Mesenchymal stem cell (in vitro differentiated cells and primary cell): ENCODE measurements at regions not wholly inside any gene's neighbourhood (a gene's known extent, or its start where the extent isn't known, plus 50 kb on each side); places are given as distances from the start of the nearest gene placed in this dataset.

ENCODE experiments used
- DNase-seq: peaks from one replicate; pipeline ENCODE4 v3.0.0-alpha.2; 2013
- H2AFZ ChIP-seq: one replicate; pipeline ENCODE4 v1.6.1; 2013; ENCODE audit warnings: low read depth, mild to moderate bottlenecking, control low read depth, inconsistent platforms, low read length, moderate library complexity
- H2AK5ac ChIP-seq: 2 replicates; pipeline ENCODE4 v1.6.1; 2013; ENCODE audit warnings: low read length, moderate library complexity, mild to moderate bottlenecking, inconsistent platforms; ENCODE audit not compliant: severe bottlenecking
- H2BK120ac ChIP-seq: one replicate; pipeline ENCODE4 v1.6.1; 2013; ENCODE audit warnings: low read depth, mild to moderate bottlenecking, inconsistent platforms, low read length, moderate library complexity
- H2BK12ac ChIP-seq, 2 experiments: one replicate each; pipeline ENCODE4 v1.6.1; 2013; ENCODE audit warnings: inconsistent platforms in 2 of 2, low read length in 2 of 2, mild to moderate bottlenecking in 2 of 2, moderate library complexity in 2 of 2, control low read depth in 1 of 2
- H2BK15ac ChIP-seq: one replicate; pipeline ENCODE4 v1.6.1; 2013; ENCODE audit warnings: mild to moderate bottlenecking, low read depth, inconsistent platforms; ENCODE audit not compliant: poor library complexity, severe bottlenecking
- H2BK5ac ChIP-seq: 2 replicates; pipeline ENCODE4 v1.6.1; 2013; ENCODE audit warnings: low read depth, mild to moderate bottlenecking, low read length, control low read depth, inconsistent platforms; ENCODE audit not compliant: poor library complexity, severe bottlenecking
- H3K14ac ChIP-seq, 2 experiments: one replicate each; pipeline ENCODE4 v1.6.1; 2013; ENCODE audit warnings: inconsistent platforms in 2 of 2, low read length in 2 of 2, control low read depth in 1 of 2, mild to moderate bottlenecking in 1 of 2, moderate library complexity in 1 of 2
- H3K18ac ChIP-seq, 2 experiments: one replicate each; pipeline ENCODE4 v1.6.1; 2013; ENCODE audit warnings: inconsistent platforms in 2 of 2, low read length in 2 of 2, control low read depth in 1 of 2, low read depth in 1 of 2, mild to moderate bottlenecking in 1 of 2
- H3K23ac ChIP-seq, 2 experiments: one replicate each; pipeline ENCODE4 v1.6.1; 2013; ENCODE audit warnings: inconsistent platforms in 2 of 2, low read length in 2 of 2, mild to moderate bottlenecking in 2 of 2, moderate library complexity in 2 of 2, control low read depth in 1 of 2
- H3K27ac ChIP-seq: 2 replicates; pipeline ENCODE4 v1.5.1; 2013; ENCODE audit warnings: mild to moderate bottlenecking, moderate library complexity, low read length, control low read depth, inconsistent platforms; ENCODE audit not compliant: poor library complexity, severe bottlenecking
- H3K27me3 ChIP-seq, 2 experiments: 2 replicates each; pipeline versions ENCODE4 v1.6.1 to v1.7.0; 2013; ENCODE audit warnings: low read length in 2 of 2, mild to moderate bottlenecking in 2 of 2, moderate library complexity in 2 of 2, control low read depth in 1 of 2, inconsistent platforms in 1 of 2; ENCODE audit not compliant: control insufficient read depth in 1 of 2, insufficient read depth in 1 of 2
- H3K36me3 ChIP-seq, 2 experiments: 2 replicates each; pipeline versions ENCODE4 v1.6.1 to v1.7.0; 2013; ENCODE audit warnings: low read length in 2 of 2, control low read depth in 1 of 2, inconsistent platforms in 1 of 2, low read depth in 1 of 2, mild to moderate bottlenecking in 1 of 2; ENCODE audit not compliant: insufficient read depth in 2 of 2, control insufficient read depth in 1 of 2
- H3K4ac ChIP-seq, 2 experiments: one replicate each; pipeline ENCODE4 v1.6.1; 2013; ENCODE audit warnings: inconsistent platforms in 2 of 2, low read length in 2 of 2, mild to moderate bottlenecking in 2 of 2, moderate library complexity in 2 of 2, control low read depth in 1 of 2, low read depth in 1 of 2
- H3K4me1 ChIP-seq: 2 replicates; pipeline ENCODE4 v1.6.1; 2013; ENCODE audit warnings: low read depth, low read length, control low read depth; ENCODE audit not compliant: control insufficient read depth, insufficient read depth
- H3K4me2 ChIP-seq: 2 replicates; pipeline ENCODE4 v1.6.1; 2013; ENCODE audit warnings: low read length, mild to moderate bottlenecking, inconsistent platforms; ENCODE audit not compliant: poor library complexity, severe bottlenecking
- H3K4me3 ChIP-seq, 2 experiments: 2 replicates each; pipeline versions ENCODE4 v1.5.1 to v1.7.0; 2013; ENCODE audit warnings: low read length in 2 of 2, mild to moderate bottlenecking in 2 of 2, control low read depth in 1 of 2, low read depth in 1 of 2; ENCODE audit not compliant: insufficient read depth in 1 of 2
- H3K79me1 ChIP-seq: replicated peaks from 2 replicates; pipeline ENCODE4 v1.6.1; 2013; ENCODE audit warnings: mild to moderate bottlenecking, control low read depth, low read length, inconsistent platforms; ENCODE audit not compliant: poor library complexity, severe bottlenecking
- H3K9ac ChIP-seq: 2 replicates; pipeline ENCODE4 v1.7.0; 2013; ENCODE audit warnings: mild to moderate bottlenecking, low read length, moderate library complexity
- H3K9me3 ChIP-seq: 2 replicates; pipeline ENCODE4 v1.7.0; 2013; ENCODE audit warnings: mild to moderate bottlenecking, low read length; ENCODE audit not compliant: control insufficient read depth
- H4K8ac ChIP-seq: one replicate; pipeline ENCODE4 v1.6.1; 2013; ENCODE audit warnings: inconsistent platforms, mild to moderate bottlenecking, low read length, moderate library complexity
- H4K91ac ChIP-seq: one replicate; pipeline ENCODE4 v1.6.1; 2013; ENCODE audit warnings: mild to moderate bottlenecking, low read length, inconsistent platforms
- WGBS: methylation state at CpG from one replicate; pipeline ENCODE4 v1.1.7; 2013; ENCODE audit warnings: mixed read lengths; 5-methylcytosine and 5-hydroxymethylcytosine counted together

DNA sequence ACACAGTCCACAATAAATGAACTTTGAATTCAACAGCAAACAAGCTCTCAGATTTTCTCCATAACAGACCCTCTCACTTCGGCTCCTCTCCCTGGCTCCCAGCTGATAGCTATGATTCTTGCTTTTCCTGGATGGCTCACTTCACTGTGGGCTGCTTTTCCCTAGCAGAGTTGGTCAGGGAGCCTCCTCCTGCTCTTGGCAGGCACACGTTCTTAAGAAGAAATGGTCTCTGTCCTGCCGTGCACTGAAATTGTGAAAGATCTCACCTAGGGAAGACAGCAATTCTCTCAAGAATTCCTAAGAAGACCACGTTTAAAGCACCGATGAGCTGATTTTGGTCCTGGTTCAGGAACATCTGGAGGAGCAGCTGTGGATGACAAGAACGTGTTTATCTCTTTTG lies 148.5 kb upstream of the KCNK2 start:
- no peaks in the 10 kb centered on the region for H3K36me3 ChIP-seq
- H2AFZ ChIP-seq, result no peak overlapping the region
- no peak overlapping the region for H4K91ac ChIP-seq
- H3K4ac ChIP-seq, result no peak overlapping the region
- no peak overlapping the region for H4K8ac ChIP-seq
- H3K14ac ChIP-seq, result no peak overlapping the region
- H2BK15ac ChIP-seq, result no peak overlapping the region
- H3K27ac ChIP-seq, result no peak overlapping the region
- H2BK12ac ChIP-seq, result no peak overlapping the region
- no peak overlapping the region for H3K23ac ChIP-seq
- H3K9me3 ChIP-seq, result no peaks in the 10 kb centered on the region
- no peaks in the 10 kb centered on the region for H3K79me1 ChIP-seq
- H3K4me1 ChIP-seq, result no peaks in the 10 kb centered on the region
- no peak for DNase-seq
- H3K27me3 ChIP-seq, result no peaks in the 10 kb centered on the region
- no peak overlapping the region for H3K18ac ChIP-seq
- peak overlapping the region; percentile 56 for H3K9ac ChIP-seq
- 69% methylated on average over 6 of the region's 6 CpGs for WGBS
- H2BK120ac ChIP-seq, result no peak overlapping the region
- H2BK5ac ChIP-seq, result no peak overlapping the region
- H3K4me3 ChIP-seq, result peak overlapping the region in 1 of 2 experiments; percentile 57
- no peak overlapping the region for H3K4me2 ChIP-seq
- H2AK5ac ChIP-seq, result no peak overlapping the region

DNA sequence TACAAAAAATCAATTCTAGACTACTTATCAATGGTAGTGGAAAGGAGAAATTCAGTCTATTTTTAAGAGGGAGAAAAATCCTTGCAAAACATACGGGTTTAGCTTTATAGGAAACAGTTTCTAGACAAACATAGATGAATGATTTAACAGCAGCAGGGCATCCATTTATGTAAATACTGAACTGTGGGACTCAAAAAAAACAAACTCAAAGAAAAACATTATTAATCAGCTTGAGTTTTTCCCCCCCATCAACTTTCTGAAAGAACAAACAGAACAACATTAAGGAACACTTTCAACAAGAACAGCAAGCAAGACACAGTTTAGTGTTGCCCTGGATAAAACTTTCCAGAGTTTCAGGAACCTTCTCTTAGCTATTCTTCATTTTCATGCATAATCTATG lies 147.3 kb upstream of the KCNK2 start:
- H2AK5ac ChIP-seq, result no peak overlapping the region
- no peak overlapping the region for H3K4me3 ChIP-seq
- H4K8ac ChIP-seq, result no peak overlapping the region
- H2BK12ac ChIP-seq, result no peak overlapping the region
- H2AFZ ChIP-seq, result no peak overlapping the region
- no peaks in the 10 kb centered on the region for H3K9me3 ChIP-seq
- H2BK5ac ChIP-seq, result no peak overlapping the region
- H2BK120ac ChIP-seq, result no peak overlapping the region
- H2BK15ac ChIP-seq, result no peak overlapping the region
- H3K4me2 ChIP-seq, result no peak overlapping the region
- H3K18ac ChIP-seq, result no peak overlapping the region
- H3K79me1 ChIP-seq, result no peaks in the 10 kb centered on the region
- H3K4me1 ChIP-seq, result no peaks in the 10 kb centered on the region
- DNase-seq, result no peak
- no peaks in the 10 kb centered on the region for H3K27me3 ChIP-seq
- no peak overlapping the region for H3K4ac ChIP-seq
- no peak overlapping the region for H3K27ac ChIP-seq
- no peak overlapping the region for H4K91ac ChIP-seq
- H3K14ac ChIP-seq, result no peak overlapping the region
- H3K9ac ChIP-seq, result no peak overlapping the region
- no CpG with 5 or more reads among the region's 1 CpG for WGBS
- H3K23ac ChIP-seq, result no peak overlapping the region
- no peaks in the 10 kb centered on the region for H3K36me3 ChIP-seq

DNA sequence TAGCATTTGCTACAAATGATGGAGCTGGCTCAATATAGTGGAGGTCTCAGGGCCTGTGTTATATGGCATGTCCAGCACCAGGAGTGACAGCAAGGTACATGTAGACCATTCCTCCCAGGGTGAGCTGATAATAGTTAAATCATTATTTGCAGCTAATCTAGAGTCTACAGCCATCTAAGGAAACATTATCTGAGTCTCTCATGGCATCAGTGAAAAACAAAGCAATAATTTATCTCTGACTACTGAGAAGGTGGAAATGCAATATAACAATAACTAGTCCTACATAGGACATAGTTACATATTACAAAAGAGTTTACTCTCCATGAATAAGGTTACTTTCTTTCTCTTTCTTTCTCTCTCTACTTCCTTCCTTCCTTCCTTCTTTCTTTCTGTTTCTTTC lies 143.4 kb upstream of the KCNK2 start:
- H3K9me3 ChIP-seq, result no peaks in the 10 kb centered on the region
- no peak overlapping the region for H3K23ac ChIP-seq
- no peak overlapping the region for H2BK5ac ChIP-seq
- H3K79me1 ChIP-seq, result no peaks in the 10 kb centered on the region
- no peak overlapping the region for H3K27ac ChIP-seq
- no peak overlapping the region for H4K91ac ChIP-seq
- no peak overlapping the region for H3K18ac ChIP-seq
- no peak overlapping the region for H3K4me2 ChIP-seq
- H4K8ac ChIP-seq, result no peak overlapping the region
- DNase-seq, result no peak
- H3K4ac ChIP-seq, result no peak overlapping the region
- no peak overlapping the region for H2BK120ac ChIP-seq
- no peak overlapping the region for H3K14ac ChIP-seq
- no peak overlapping the region for H3K9ac ChIP-seq
- no peak overlapping the region for H2BK12ac ChIP-seq
- H3K27me3 ChIP-seq, result no peaks in the 10 kb centered on the region
- no peak overlapping the region for H3K4me3 ChIP-seq
- H3K36me3 ChIP-seq, result no peaks in the 10 kb centered on the region
- no peak overlapping the region for H2AFZ ChIP-seq
- H2AK5ac ChIP-seq, result no peak overlapping the region
- H3K4me1 ChIP-seq, result no peaks in the 10 kb centered on the region
- no peak overlapping the region for H2BK15ac ChIP-seq

DNA sequence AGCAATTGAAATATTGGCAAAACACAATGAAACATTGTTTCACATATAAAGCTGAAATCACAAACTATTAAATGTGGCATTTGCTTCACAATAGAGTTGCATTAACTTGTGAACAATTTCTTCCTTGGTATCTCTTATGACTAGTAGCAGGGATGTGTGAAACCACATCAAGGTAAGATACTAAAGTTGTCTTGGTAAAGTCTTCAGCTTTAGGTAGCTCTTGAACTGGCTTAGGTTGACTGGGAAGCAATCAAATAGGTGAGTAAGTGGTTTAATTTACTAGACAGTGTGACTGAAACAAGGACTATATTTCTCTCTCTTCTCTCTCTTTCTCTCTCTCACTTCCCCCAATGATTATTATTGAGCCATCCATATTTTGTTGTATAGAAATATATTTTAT lies 141.5 kb upstream of the KCNK2 start:
- H2AFZ ChIP-seq, result no peak overlapping the region
- H2AK5ac ChIP-seq, result no peak overlapping the region
- H3K9me3 ChIP-seq, result no peaks in the 10 kb centered on the region
- H3K79me1 ChIP-seq, result no peaks in the 10 kb centered on the region
- H4K91ac ChIP-seq, result no peak overlapping the region
- no peak overlapping the region for H3K4me2 ChIP-seq
- no peak overlapping the region for H3K27ac ChIP-seq
- H3K4me3 ChIP-seq, result no peak overlapping the region
- H3K4me1 ChIP-seq, result no peaks in the 10 kb centered on the region
- H2BK120ac ChIP-seq, result no peak overlapping the region
- H3K14ac ChIP-seq, result no peak overlapping the region
- no peak overlapping the region for H4K8ac ChIP-seq
- no peak for DNase-seq
- H3K4ac ChIP-seq, result no peak overlapping the region
- H2BK5ac ChIP-seq, result no peak overlapping the region
- H3K27me3 ChIP-seq, result no peaks in the 10 kb centered on the region
- H3K23ac ChIP-seq, result no peak overlapping the region
- H3K18ac ChIP-seq, result no peak overlapping the region
- no peak overlapping the region for H2BK15ac ChIP-seq
- no peak overlapping the region for H2BK12ac ChIP-seq
- H3K9ac ChIP-seq, result no peak overlapping the region
- no peaks in the 10 kb centered on the region for H3K36me3 ChIP-seq
